Right ventricle myocardium superior (tissue), 1 donor: ENCODE measurements at regions not wholly inside any gene's neighbourhood (a gene's known extent, or its start where the extent isn't known, plus 50 kb on each side); places are given as distances from the start of the nearest gene placed in this dataset.

Source experiments
- ATAC-seq: fragments of 200-7000 bp; cut with Tn5 transposase; one replicate; pipeline ENCODE4 v1.9.1; 2020; ENCODE audit warnings: mild to moderate bottlenecking; ENCODE audit not compliant: poor library complexity
- DNase-seq: peaks from one replicate; pipeline ENCODE4 v3.0.0-alpha.2; 2020
- intact Hi-C: fragments of 100-400 bp; cut with DNase I; formaldehyde crosslinking; loops from one replicate; pipeline ENCODE4 v1.11.2; 2022
- donor health status: DM: no; HTN: yes; CAD: no; lungs with severe emphysema.

- DNase-seq (no peak), ATAC-seq (no peak)
- intact Hi-C loops: no loop called here
Measured at GRCh38 chr2:145623136-145623535, 1103.2 kb upstream of the ZEB2 start.

DNA sequence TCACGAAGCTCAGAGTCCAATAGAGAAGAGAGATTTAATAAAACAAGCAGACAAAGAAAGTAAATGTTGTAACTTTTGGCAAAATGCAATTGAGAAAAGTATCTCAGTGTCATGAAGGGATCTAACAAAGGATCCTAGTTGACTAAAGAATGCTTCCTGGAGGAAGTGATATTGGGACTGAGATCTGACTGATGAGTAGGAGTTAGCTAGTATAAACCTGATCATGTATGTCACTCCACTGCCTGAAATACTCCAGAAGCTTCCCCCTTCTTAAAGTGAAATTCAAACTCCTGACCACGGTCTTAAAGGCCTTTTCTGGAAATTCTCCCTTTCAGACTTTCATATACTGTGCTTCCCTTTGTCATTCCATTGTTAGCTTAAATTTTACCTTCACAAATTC is 1102.4 kb upstream of the ZEB2 start:
- intact Hi-C loops: no loop called here
- DNase-seq (no peak), ATAC-seq (no peak)

- intact Hi-C loops: no loop called here
- no peak for ATAC-seq
- no peak for DNase-seq
Measured at GRCh38 chr2:145617906-145618305, 1098.0 kb upstream of the ZEB2 start.

DNA sequence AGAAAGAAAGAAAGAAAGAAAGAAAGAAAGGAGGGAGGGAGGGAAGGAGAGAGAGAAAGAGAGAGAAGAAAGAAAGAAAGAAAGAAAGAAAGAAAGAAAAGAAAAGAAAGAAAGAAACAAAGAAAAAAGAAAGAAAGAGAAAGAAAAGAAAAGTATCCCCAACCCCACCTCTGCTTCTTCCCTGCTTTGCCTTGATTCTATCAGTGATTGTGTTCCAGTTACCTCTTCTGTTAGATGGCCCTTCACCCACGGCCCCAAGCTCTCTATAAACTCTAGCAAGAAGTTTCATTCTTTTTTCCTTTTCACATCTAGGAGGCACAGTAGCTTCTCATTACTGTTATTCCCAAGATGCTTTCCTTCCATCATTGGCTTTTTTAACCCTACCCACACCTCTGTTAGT is 1097.5 kb upstream of the ZEB2 start:
- ATAC-seq (no peak), DNase-seq (no peak)
- intact Hi-C loops: no loop called here

GRCh38 chr2:145615626-145616025 is 1095.7 kb upstream of the ZEB2 start:
- DNase-seq (no peak), ATAC-seq (no peak)
- intact Hi-C loops: no loop called here

- intact Hi-C loops: no loop called here
- DNase-seq (no peak), ATAC-seq (no peak)
Measured at GRCh38 chr2:145609951-145610350, 1090.0 kb upstream of the ZEB2 start.

DNA sequence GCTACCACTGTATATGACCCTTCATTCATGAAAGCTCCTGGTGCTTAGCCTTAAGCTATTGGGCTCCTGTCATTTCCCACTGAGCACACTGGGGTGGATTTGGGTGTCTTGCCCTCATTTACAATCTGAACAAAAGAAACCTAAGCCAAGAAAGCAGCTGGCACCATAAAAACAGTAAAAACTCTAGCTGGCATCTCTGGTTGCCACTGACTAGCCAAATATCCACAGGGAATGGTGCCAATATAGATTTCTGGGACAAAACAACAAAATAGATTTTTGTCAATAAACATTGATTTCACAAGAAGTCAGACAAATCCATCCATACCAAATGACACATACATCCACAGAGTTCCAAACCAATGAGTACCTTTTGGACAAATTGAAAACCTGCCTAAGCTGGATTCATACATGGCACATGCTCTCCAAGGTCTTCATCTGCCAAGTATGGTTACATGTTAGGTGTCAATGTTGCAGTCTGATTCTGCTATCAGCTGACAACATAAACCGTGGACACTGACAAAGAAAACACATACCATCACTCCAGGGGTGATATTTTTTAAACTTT is 1081.5 kb upstream of the ZEB2 start:
- ATAC-seq (no peak), DNase-seq (no peak)
- intact Hi-C loops: no loop called here

GRCh38 chr2:145600811-145601210 is 1080.9 kb upstream of the ZEB2 start:
- intact Hi-C loops: no loop called here
- ATAC-seq (no peak), DNase-seq (no peak)

GRCh38 chr2:145599756-145600155 is 1079.8 kb upstream of the ZEB2 start:
- no peak for ATAC-seq
- DNase-seq: no peak
- intact Hi-C loops: no loop called here

DNA sequence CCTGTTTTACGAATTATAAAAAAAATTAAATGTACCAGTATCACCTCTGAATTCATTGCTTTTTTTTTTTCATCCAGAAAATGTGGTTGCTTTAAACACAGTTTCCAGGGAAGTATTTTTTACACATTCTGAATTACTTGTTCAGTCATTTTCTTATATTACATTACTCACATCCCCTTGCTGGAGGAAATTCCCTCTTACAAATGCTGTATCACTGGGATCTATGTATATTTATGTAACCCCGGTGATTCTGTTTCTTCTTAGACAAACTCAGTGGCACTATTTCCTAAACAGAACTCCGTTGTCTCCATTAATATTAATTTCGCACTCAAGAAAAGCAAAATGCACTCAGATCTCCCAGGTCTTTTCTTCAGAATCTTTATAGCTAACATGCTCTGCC is 1078.5 kb upstream of the ZEB2 start:
- intact Hi-C loops: no loop called here
- DNase-seq (no peak), ATAC-seq (no peak)

DNA sequence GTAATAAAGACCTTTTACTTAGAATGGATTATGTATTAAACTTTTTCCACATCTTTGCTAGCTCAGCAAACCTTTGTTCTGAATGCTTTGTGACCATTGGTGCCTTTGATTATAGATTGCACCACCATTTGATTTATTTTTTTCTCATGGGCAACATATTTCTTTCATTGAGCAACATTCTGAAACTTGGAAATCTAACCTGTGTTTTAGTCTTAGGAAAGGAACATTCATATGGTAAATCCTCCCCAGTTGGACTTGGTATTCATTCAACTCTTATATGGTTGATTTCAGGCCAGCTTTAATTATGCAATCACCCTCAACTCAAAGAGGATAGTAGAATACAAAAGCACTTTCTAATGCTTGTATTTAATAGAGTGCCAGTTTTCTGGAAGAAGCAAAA is 1077.9 kb upstream of the ZEB2 start:
- ATAC-seq (no peak), DNase-seq (no peak)
- intact Hi-C loops: no loop called here

DNA sequence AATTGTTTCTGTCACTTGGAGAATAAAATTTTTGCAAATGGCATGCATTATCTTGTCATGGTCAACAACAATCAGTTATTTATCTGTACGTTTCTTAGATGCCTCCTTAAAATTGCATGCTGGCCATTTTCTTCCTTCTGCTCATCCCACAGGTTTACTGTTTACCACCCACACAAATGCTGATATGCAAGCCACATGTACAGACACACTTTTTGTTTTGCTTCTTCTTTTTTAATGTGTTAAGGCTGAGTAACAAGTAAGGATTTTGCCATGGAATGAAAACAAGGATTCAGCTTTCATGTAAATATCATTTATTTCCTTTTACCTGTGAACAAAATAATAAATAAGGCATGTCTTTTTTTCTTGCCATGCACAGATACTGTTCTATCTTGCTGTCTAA is 1077.1 kb upstream of the ZEB2 start:
- ATAC-seq (no peak), DNase-seq (no peak)
- intact Hi-C loops: no loop called here

DNA sequence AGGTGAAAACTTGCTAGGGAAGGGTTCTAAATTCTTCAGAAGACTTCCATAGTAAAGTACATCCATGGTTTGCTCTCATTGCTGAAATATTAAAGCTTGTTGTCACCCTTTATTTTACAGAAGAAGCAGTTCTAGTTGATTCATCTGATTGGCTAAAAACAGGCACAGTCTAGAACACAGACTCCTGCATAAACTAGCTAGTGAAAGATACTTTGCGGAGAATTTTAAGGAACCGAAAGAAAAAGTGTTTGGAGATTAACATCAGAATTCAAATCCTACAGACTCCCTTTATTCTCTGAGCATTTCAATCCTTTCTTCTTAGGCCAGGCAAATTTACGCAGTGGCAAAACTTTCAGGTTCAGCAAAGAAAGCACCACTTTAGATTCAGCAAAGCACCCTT is 1076.5 kb upstream of the ZEB2 start:
- no peak for ATAC-seq
- DNase-seq: no peak

GRCh38 chr2:145595296-145595695 is 1075.4 kb upstream of the ZEB2 start:
- intact Hi-C loops: no loop called here
- ATAC-seq: no peak
- no peak for DNase-seq

More for the DNA sequence above, 1076.5 kb upstream of the ZEB2 start:
- intact Hi-C loops: no loop called here

GRCh38 chr2:145593991-145594614 is 1074.2 kb upstream of the ZEB2 start:
- DNase-seq (no peak), ATAC-seq (no peak)
- intact Hi-C loops: no loop called here

- no peak for DNase-seq
- intact Hi-C loops: no loop called here
- no peak for ATAC-seq
Measured at GRCh38 chr2:145593280-145593679, 1073.4 kb upstream of the ZEB2 start.

DNA sequence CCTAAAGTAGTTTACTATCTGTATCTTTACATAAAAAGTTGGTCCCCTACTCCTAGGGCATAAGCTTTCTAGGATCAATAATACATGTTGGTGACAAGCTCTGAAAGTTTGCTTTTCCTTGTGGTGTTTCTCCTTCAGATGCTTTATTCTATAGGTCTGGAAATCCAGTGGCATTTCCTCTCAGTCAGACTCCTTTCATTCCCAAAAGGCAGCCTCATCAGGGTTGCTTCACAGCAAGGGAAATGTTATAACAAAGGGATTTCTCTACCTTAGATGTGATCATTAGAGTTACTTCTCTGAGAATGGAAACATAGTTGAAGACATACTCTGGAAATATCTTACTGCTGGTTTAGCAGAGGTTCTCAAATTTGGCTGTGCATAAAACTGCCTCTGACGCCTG is 1072.4 kb upstream of the ZEB2 start:
- DNase-seq (no peak), ATAC-seq (no peak)
- intact Hi-C loops: no loop called here

DNA sequence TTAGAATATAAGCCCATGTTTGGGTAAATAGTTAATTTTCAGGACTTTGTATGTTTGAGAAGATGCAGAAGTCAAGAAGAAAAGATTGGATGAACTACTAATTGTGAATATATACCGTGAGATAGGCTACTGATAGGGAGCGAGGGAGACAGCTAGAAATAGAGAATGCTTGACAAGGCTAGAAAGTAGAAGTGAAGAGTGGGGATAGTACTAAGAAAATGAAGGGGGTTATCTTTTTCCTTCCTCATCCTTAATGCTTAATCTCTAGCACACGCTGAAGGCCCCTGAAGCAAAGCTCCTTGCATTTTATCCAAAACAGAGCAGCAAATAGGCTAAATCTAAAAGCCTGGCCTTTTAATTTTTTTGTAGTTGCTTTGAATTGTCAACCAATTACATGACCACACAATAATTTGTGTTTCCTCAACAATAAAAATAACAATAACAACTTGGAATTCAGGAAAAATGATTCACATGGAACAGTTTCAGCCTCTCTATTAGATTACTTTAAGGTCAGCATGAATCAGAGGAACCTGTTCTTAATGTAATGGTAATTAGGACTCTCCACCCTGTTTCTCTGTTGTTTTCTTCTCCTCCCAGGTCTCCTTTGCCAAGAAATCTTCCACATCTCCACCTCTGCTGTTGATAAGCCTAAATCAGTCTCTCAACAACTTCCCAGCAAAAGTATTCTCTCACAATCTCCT is 1071.3 kb upstream of the ZEB2 start:
- ATAC-seq (no peak), DNase-seq (no peak)
- intact Hi-C loops: no loop called here

GRCh38 chr2:145587922-145588321 is 1068.0 kb upstream of the ZEB2 start:
- intact Hi-C loops: no loop called here
- ATAC-seq: no peak
- DNase-seq: no peak

- DNase-seq (no peak), ATAC-seq (no peak)
- intact Hi-C loops: no loop called here
Measured at GRCh38 chr2:145584353-145584752, 1064.4 kb upstream of the ZEB2 start.

DNA sequence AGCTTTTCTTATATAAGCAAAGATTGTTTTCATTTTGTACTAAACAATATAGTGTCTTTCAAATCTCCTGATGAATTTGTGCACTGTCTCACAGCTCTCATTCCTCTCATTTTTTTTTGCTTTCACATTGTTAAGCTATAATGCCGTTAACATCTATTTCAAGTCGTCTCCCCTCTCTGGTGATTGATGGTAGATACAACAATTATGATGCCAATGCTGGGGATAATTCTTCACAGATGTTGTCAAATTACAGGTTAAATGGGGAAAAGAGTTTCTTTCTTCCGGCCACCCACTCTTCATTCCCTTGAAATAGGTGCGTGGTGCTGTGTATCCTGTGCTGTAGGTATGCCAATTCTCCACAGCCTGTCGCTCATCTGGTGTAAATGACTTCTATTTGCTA is 1053.7 kb upstream of the ZEB2 start:
- ATAC-seq: no peak

More for the DNA sequence above, 1053.7 kb upstream of the ZEB2 start:
- DNase-seq: no peak
- intact Hi-C loops: no loop called here
